ENCODE measurements at regions not wholly inside any gene's neighbourhood (a gene's known extent, or its start where the extent isn't known, plus 50 kb on each side); places are given as distances from the start of the nearest gene placed in this dataset.

- H2BK15ac ChIP-seq (ENCODE audit: low read length): no peak overlapping the region; the same call in 1 of the 2 replicates
- 90% methylated on average over 12 of the region's 12 CpGs; no CpG with 5 or more reads in 1 of the 2 experiments for WGBS, 2 experiments (ENCODE audit: extremely low coverage in 1 of 2, insufficient coverage in 1 of 2, insufficient read length in 1 of 2, insufficient replicate concordance in 2 of 2, low coverage in 1 of 2, low lambda C conversion rate in 2 of 2, missing lambda C conversion rate in 1 of 2)
- no peaks in the 10 kb centered on the region for H4K20me1 ChIP-seq (replicated peaks in 1 of 2; ENCODE audit: control insufficient read depth in 1 of 2, insufficient read depth in 2 of 2, low read length in 2 of 2)
- no peaks in the 10 kb centered on the region for H3K79me2 ChIP-seq (ENCODE audit: control insufficient read depth in 1 of 2, insufficient read depth in 2 of 2, low read length in 2 of 2)
- H3K9me3 ChIP-seq (ENCODE audit: insufficient read depth in 2 of 2, low read depth in 1 of 2, low read length in 1 of 2): peaks cover 0 to 6% of the 10 kb centered on the region in 2 experiments; a peak in 1 of 4 replicates
- ChIA-PET CTCF (ENCODE audit: partially characterized antibody) (no interaction called here), POLR2A (ENCODE audit: partially characterized antibody) (no interaction called here)
- FAIRE-seq: no peak
- H3K4me3 ChIP-seq (ENCODE audit: extremely low read depth in 1 of 4, insufficient read depth in 2 of 4, low read depth in 3 of 4, low read length in 4 of 4): no peak overlapping the region
- no peaks in the 10 kb centered on the region for H3K23me2 ChIP-seq (ENCODE audit: low read depth, low read length)
- no peak overlapping the region for H2BK120ac ChIP-seq (replicated peaks; ENCODE audit: low read depth, low read length)
- H2BK20ac ChIP-seq (ENCODE audit: low read length): no peak overlapping the region
- H3K4me2 ChIP-seq (ENCODE audit: insufficient read depth in 1 of 2, low read depth in 2 of 2, low read length in 2 of 2): no peak overlapping the region
- H3K18ac ChIP-seq (ENCODE audit: extremely low read depth, low read length): no peak overlapping the region
- peaks cover 0 to 5% (median 0%) of the 10 kb centered on the region in 4 experiments; a peak in 4 of 7 replicates for H3K4me1 ChIP-seq (replicated peaks in 1 of 4; ENCODE audit: control insufficient read depth in 3 of 4, insufficient read depth in 4 of 4, low read length in 3 of 4)
- peak in 1 of 2 experiments; percentile 23 for DNase-seq (ENCODE audit: low read depth in 1 of 2, low spot score in 2 of 2)
- no peak overlapping the region for H4K91ac ChIP-seq (replicated peaks; ENCODE audit: insufficient read length, low read length)
- no peak overlapping the region for H3K23ac ChIP-seq (ENCODE audit: insufficient read length)
- no peak overlapping the region for H2AFZ ChIP-seq (ENCODE audit: low read length)
- no peak overlapping the region for H2BK5ac ChIP-seq (ENCODE audit: low read depth, low read length)
- H4K8ac ChIP-seq (ENCODE audit: extremely low read depth, insufficient read depth, low read length): no peak overlapping the region
- H3K56ac ChIP-seq (replicated peaks; ENCODE audit: insufficient read length, low read depth, low read length): no peak overlapping the region
- H3K79me1 ChIP-seq (ENCODE audit: low read depth, low read length): no peaks in the 10 kb centered on the region
- no peak overlapping the region for H3K9ac ChIP-seq (replicated peaks in 1 of 4; ENCODE audit: extremely low read depth in 1 of 4, low read depth in 3 of 4, low read length in 3 of 4)
- H3K36me3 ChIP-seq (ENCODE audit: control insufficient read depth in 2 of 4, insufficient read depth in 4 of 4, low read length in 3 of 4): no peaks in the 10 kb centered on the region
- H3K4ac ChIP-seq (replicated peaks; ENCODE audit: insufficient read length, low read depth, low read length): peak overlapping the region; percentile 18
- H2BK12ac ChIP-seq (ENCODE audit: low read depth, low read length): no peak overlapping the region; the same call in 1 of the 2 replicates
- no peak overlapping the region for H2AK5ac ChIP-seq (ENCODE audit: low read depth, low read length)
- no peaks in the 10 kb centered on the region for H3K27me3 ChIP-seq (replicated peaks in 1 of 4; ENCODE audit: control insufficient read depth in 3 of 4, extremely low read depth in 1 of 4, insufficient read depth in 3 of 4, low read length in 3 of 4)
- no peak overlapping the region for H3K14ac ChIP-seq (ENCODE audit: insufficient read length)
- no peak overlapping the region for H3K27ac ChIP-seq (ENCODE audit: low read depth, low read length)
- no peak overlapping the region for H4K5ac ChIP-seq (ENCODE audit: insufficient read length, low read depth, low read length)
- TF ChIP-seq YY1 (IDR thresholded peaks at IDR 0.05; ENCODE audit: low read depth, low read length) (no peak), RNF2 (IDR thresholded peaks at IDR 0.05; ENCODE audit: borderline replicate concordance, low read depth, low read length, missing control alignments, poor library complexity, severe bottlenecking) (no peak), KDM1A (IDR thresholded peaks at IDR 0.05; ENCODE audit: borderline replicate concordance, low read length) (no peak), EP300 (IDR thresholded peaks at IDR 0.05; ENCODE audit: borderline replicate concordance in 1 of 2, low read depth in 2 of 2, low read length in 2 of 2) (no peak), TAF1 (IDR thresholded peaks at IDR 0.05; ENCODE audit: low read depth, low read length) (no peak), POLR2AphosphoS5 (IDR thresholded peaks at IDR 0.05; ENCODE audit: low read depth, low read length) (no peak), EZH2 (IDR thresholded peaks at IDR 0.05; ENCODE audit: low read depth, low read length, severe bottlenecking) (no peak), RFX5 (IDR thresholded peaks at IDR 0.05; ENCODE audit: borderline replicate concordance, low read depth, low read length) (no peak), CHD2 (IDR thresholded peaks at IDR 0.05; ENCODE audit: low read length) (no peak), SIN3A (conservative IDR thresholded peaks at IDR 0.05 in 1 of 2, IDR thresholded peaks at IDR 0.05 in 1 of 2; ENCODE audit: low read depth in 1 of 2, low read length in 2 of 2) (no peak), CBX8 (IDR thresholded peaks at IDR 0.05; ENCODE audit: borderline replicate concordance, low read depth, low read length) (no peak)
- TF ChIP-seq, protein P1, sequence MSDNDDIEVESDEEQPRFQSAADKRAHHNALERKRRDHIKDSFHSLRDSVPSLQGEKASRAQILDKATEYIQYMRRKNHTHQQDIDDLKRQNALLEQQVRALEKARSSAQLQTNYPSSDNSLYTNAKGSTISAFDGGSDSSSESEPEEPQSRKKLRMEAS (IDR thresholded peaks at IDR 0.05): no peak
- TF ChIP-seq, protein P2, sequence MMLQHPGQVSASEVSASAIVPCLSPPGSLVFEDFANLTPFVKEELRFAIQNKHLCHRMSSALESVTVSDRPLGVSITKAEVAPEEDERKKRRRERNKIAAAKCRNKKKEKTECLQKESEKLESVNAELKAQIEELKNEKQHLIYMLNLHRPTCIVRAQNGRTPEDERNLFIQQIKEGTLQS (IDR thresholded peaks at IDR 0.05; ENCODE audit: insufficient read depth, low read depth, low read length): no peak
Measured at GRCh38 chr13:111864566-111864965, 202.4 kb upstream of the SOX1 start.
